Heart right ventricle (tissue), 16 donors: ENCODE measurements at regions not wholly inside any gene's neighbourhood (a gene's known extent, or its start where the extent isn't known, plus 50 kb on each side); places are given as distances from the start of the nearest gene placed in this dataset.

ENCODE experiments used
- ATAC-seq, 8 donors: fragments of 200-7000 bp; cut with Tn5 transposase; one replicate each; pipeline ENCODE4 v1.9.1; 2020; ENCODE audit warnings: mild to moderate bottlenecking in 8 of 8, moderate library complexity in 8 of 8, moderate number of reproducible peaks in 1 of 8
- DNase-seq, 2 donors: peaks; one replicate each; pipeline ENCODE4 v3.0.0-alpha.2; 2020
- H3K27ac ChIP-seq, 10 donors: fragments of 200-600 bp; sonication (generic) in 2 of 10; one replicate each; pipeline versions ENCODE4 v1.5.0 to v1.8.0; 2020 to 2022; ENCODE audit warnings: mild to moderate bottlenecking in 3 of 10
- H3K27me3 ChIP-seq, 7 donors: fragments of 200-600 bp; one replicate each; pipeline ENCODE4 v1.8.0; 2021 to 2022; ENCODE audit warnings: mild to moderate bottlenecking in 2 of 7
- H3K36me3 ChIP-seq, 9 donors: fragments of 200-600 bp; sonication (generic) in 1 of 9; one replicate each; pipeline versions ENCODE4 v1.5.0 to v1.8.0; 2020 to 2022; ENCODE audit warnings: mild to moderate bottlenecking in 2 of 9
- H3K4me1 ChIP-seq, 9 donors: fragments of 200-600 bp; sonication (generic) in 1 of 9; one replicate each; pipeline versions ENCODE4 v1.5.0 to v1.8.0; 2020 to 2022; ENCODE audit warnings: mild to moderate bottlenecking in 4 of 9
- H3K4me3 ChIP-seq, 10 donors: fragments of 200-600 bp; sonication (generic) in 2 of 10; one replicate each; pipeline versions ENCODE4 v1.5.0 to v1.8.0; 2020 to 2022; ENCODE audit warnings: mild to moderate bottlenecking in 7 of 10, moderate library complexity in 2 of 10
- H3K9me3 ChIP-seq, 11 donors: fragments of 200-600 bp in 10 of 11; sonication (generic) in 2 of 11; one replicate each; pipeline versions ENCODE4 v1.5.0 to v1.8.0; 2013 to 2022; ENCODE audit warnings: mild to moderate bottlenecking in 2 of 11, control low read depth in 1 of 11, moderate library complexity in 1 of 11
- WGBS, 2 donors: extraction: QIAGEN DNeasy Blood & Tissue Kit; methylation state at CpG; one replicate each; pipeline ENCODE4 v1.1.7; 2013; ENCODE audit warnings: inconsistent platforms in 1 of 2; 5-methylcytosine and 5-hydroxymethylcytosine counted together
- intact Hi-C, 10 donors: fragments of 100-400 bp; cut with DNase I; formaldehyde crosslinking; loops; one replicate each; pipeline versions ENCODE4 v1.11.1 to v1.14.2; 2022
- TF ChIP-seq, protein P1 (sequence below), 9 donors: fragments of 200-600 bp; sonication (generic) in 2 of 9; IDR thresholded peaks; one replicate each; pipeline versions ENCODE4 v1.5.0 to v1.8.0; 2021 to 2022; ENCODE audit warnings: antibody characterized with exemption in 9 of 9, mild to moderate bottlenecking in 5 of 9, moderate library complexity in 1 of 9
- donor health status: Arrhythmogenic right ventricular cardiomyopathy.
- donor health status: ischemic (EF 13 %, LVEDD 7.1; RV severe dilation, severe dysfunction).
- donor health status: healthy with polysubstance abuse.
- donor health status: DM: no; HTN: yes; CAD: no.
- donor health status: DM: no; HTN: no; CAD: no.
- donor health status: ischemic (EF 25% LVEDD 6.9; RV normal size, moderate dysfunction).
- donor health status: ischemic (EF 25% LVEDD 5.7; RV mildly dilated, moderate dysfunction).
- donor health status: healthy.
- donor health status: DM: yes; HTN: yes; CAD: no.
- donor health status: Ischemic cardiomyopathy.
- donor health status: ischemic (EF 35%, LVEDD 5.7; RV mildly dilated, moderate dysfunction).
- donor health status: nonischemic (EF 11% LVEDD 7.7; RV severe dilation, severe dysfunction).
- donor health status: DM: yes; HTN: yes; CAD: no.
- donor health status: PGD.
- donor health status: ischemic (EF 29% LVEDD 5.4; RV normal size, mild dysfunction).
- donor health status: nonischemic (EF 23%, LVEDD 6.1; RV moderate dilation, normal function).

DNA sequence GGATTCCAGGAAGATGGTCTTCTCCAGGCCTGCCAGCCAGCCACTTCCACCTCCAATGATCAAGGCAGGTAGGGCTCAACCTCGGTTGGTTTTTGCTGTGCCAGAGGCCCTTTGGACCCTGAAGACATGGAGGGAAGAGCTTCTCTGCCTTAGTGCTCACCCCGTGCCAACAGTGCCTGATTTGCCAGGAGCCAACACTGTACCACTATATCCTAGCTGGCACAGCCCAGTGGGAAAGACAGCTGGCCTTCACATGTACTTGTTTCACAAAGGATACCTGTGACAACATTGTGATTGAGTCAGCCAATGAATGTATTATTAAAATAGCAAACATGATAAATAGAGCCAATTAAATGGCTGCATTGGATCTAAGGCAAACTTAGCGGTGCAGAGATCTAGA, 51.9 kb upstream of the PRPS1 start:
- Histone ChIP-seq H3K36me3 (no peaks in the 10 kb centered on the region), H3K4me1 (no peaks in the 10 kb centered on the region), H3K9me3 (no peaks in the 10 kb centered on the region), H3K4me3 (no peak overlapping the region), H3K27ac (no peak overlapping the region), H3K27me3 (peaks cover 0 to 13% (median 0%) of the 10 kb centered on the region in 7 donors)
- intact Hi-C loops, result no loop called here
- TF ChIP-seq, protein P1, sequence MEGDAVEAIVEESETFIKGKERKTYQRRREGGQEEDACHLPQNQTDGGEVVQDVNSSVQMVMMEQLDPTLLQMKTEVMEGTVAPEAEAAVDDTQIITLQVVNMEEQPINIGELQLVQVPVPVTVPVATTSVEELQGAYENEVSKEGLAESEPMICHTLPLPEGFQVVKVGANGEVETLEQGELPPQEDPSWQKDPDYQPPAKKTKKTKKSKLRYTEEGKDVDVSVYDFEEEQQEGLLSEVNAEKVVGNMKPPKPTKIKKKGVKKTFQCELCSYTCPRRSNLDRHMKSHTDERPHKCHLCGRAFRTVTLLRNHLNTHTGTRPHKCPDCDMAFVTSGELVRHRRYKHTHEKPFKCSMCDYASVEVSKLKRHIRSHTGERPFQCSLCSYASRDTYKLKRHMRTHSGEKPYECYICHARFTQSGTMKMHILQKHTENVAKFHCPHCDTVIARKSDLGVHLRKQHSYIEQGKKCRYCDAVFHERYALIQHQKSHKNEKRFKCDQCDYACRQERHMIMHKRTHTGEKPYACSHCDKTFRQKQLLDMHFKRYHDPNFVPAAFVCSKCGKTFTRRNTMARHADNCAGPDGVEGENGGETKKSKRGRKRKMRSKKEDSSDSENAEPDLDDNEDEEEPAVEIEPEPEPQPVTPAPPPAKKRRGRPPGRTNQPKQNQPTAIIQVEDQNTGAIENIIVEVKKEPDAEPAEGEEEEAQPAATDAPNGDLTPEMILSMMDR (IDR thresholded peaks at IDR 0.05), result no peak
- no peak for ATAC-seq
- DNase-seq, result no peak
- 94% methylated on average over 3 of the region's 3 CpGs for WGBS, 2 donors

DNA sequence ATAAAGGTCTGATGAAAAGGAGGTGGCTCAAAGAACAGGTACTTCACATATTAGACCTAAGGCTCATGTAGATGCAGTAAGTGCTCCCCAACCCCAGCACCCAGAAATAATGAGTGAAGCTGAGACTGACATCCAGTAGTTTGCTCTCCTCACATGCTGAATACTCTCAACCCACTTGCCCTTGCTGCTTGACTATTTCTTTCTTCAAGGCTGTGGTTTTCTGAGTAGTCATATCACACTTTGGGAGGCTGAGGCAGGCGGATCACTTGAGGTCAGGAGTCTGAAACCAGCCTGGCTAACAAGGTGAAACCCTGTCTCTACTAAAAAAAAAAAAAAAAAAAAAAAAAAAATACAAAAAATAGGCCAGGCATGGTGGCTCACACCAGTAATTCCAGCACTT, 51.5 kb upstream of the PRPS1 start:
- DNase-seq (no peak), ATAC-seq (no peak)
- Histone ChIP-seq H3K9me3 (no peaks in the 10 kb centered on the region), H3K4me1 (no peaks in the 10 kb centered on the region), H3K4me3 (no peak overlapping the region), H3K27me3 (peaks cover 0 to 8% (median 0%) of the 10 kb centered on the region in 7 donors), H3K36me3 (no peaks in the 10 kb centered on the region), H3K27ac (no peak overlapping the region)
- intact Hi-C loops, result no loop called here
- 79 to 100% methylated on average over 1 of the region's 1 CpG for WGBS, 2 donors
- TF ChIP-seq, protein P1 (IDR thresholded peaks at IDR 0.05), result no peak

GRCh38 chrX:107577933-107578332, 50.4 kb upstream of the PRPS1 start:
- no peak overlapping the region for H3K4me3 ChIP-seq
- DNase-seq (no peak), ATAC-seq (no peak)
- H3K4me1 ChIP-seq, result no peaks in the 10 kb centered on the region
- 75 to 78% methylated on average over 2 of the region's 2 CpGs for WGBS, 2 donors
- H3K36me3 ChIP-seq, result no peaks in the 10 kb centered on the region
- no peak overlapping the region for H3K27ac ChIP-seq
- TF ChIP-seq, protein P1 (IDR thresholded peaks at IDR 0.05), result no peak
- intact Hi-C loops, result no loop called here
- no peaks in the 10 kb centered on the region for H3K27me3 ChIP-seq
- peaks cover 0 to 5% (median 0%) of the 10 kb centered on the region in 11 donors for H3K9me3 ChIP-seq
